H1 (cell line): ENCODE measurements at regions not wholly inside any gene's neighbourhood (a gene's known extent, or its start where the extent isn't known, plus 50 kb on each side); places are given as distances from the start of the nearest gene placed in this dataset.

Source experiments
- ASH2L ChIP-seq: fragments of 200-600, 300-600 bp; sonication (generic); IDR thresholded peaks from one replicate; pipeline ENCODE4 v1.7.1; 2017; ENCODE audit warnings: low read length
- EZH2 ChIP-seq: fragments of 200-600 bp; sonication (generic); IDR thresholded peaks from 2 replicates; pipeline ENCODE4 v1.7.1; 2012; ENCODE audit warnings: low read depth, mild to moderate bottlenecking, moderate library complexity, low read length, inconsistent platforms; ENCODE audit not compliant: severe bottlenecking
- TEAD4 ChIP-seq: IDR thresholded peaks from 2 replicates; pipeline ENCODE4 v1.6.1; 2012; ENCODE audit warnings: low read depth, low read length, inconsistent platforms, mixed read lengths

DNA sequence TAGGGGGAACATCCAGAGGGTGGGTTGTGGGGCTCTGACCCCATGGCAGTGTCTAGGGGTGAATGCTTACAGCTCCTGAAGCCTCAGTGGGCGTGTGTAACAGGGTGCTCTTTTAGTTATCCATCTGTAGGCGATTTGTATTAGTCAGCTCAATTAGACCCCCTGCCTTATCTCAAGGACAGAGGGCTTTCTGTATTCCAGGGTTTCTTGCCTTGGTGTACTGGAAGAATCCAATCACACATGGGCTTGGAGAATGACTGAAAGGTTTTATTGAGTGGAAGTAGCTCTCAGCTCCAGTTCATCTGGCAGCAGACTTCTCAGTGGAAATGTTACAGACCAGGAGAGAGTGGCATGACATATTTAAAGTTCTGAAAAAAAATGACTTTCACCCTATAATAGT, 334.0 kb upstream of the GCFC2 start (continued):
- TF ChIP-seq TEAD4: no peak
- no peak for TF ChIP-seq EZH2
- TF ChIP-seq ASH2L: no peak
